Fibroblast of mammary gland (primary cell): ENCODE measurements at regions not wholly inside any gene's neighbourhood (a gene's known extent, or its start where the extent isn't known, plus 50 kb on each side); places are given as distances from the start of the nearest gene placed in this dataset.
"Not testable (repeated sequence)": the region's sequence is repeated elsewhere in the genome, so short reads cannot be mapped to it uniquely, and the experiment has no call there.

ENCODE experiments used
- DNase-seq: peaks from one replicate; pipeline ENCODE4 v3.0.0-alpha.2; 2010; ENCODE audit warnings: low read depth
- H3K4me3 ChIP-seq: 2 replicates; pipeline ENCODE4 v1.5.1; 2011; ENCODE audit warnings: low read depth, mild to moderate bottlenecking, low read length, moderate library complexity; ENCODE audit not compliant: control insufficient read depth
- CTCF ChIP-seq: conservative IDR thresholded peaks from 2 replicates; pipeline ENCODE4 v1.5.1; 2011; ENCODE audit warnings: low read depth, low read length, inconsistent platforms; ENCODE audit not compliant: control insufficient read depth, insufficient read depth

GRCh38 chr2:47295981-47296635, 73.0 kb upstream of the EPCAM start:
- no peak overlapping the region for H3K4me3 ChIP-seq
- no peak for TF ChIP-seq CTCF
- DNase-seq: no peak

- no peak overlapping the region for H3K4me3 ChIP-seq
- DNase-seq: no peak
- no peak for TF ChIP-seq CTCF
Measured at GRCh38 chr2:47295131-47295980, 73.8 kb upstream of the EPCAM start.

- TF ChIP-seq CTCF: no peak
- no peak overlapping the region for H3K4me3 ChIP-seq
- DNase-seq: no peak
Measured at GRCh38 chr2:47293976-47294375, 75.1 kb upstream of the EPCAM start.

- DNase-seq: peak; percentile 90
- H3K4me3 ChIP-seq: no peak overlapping the region
- TF ChIP-seq CTCF: no peak
Measured at GRCh38 chr2:47288864-47289263, 80.2 kb upstream of the EPCAM start.

GRCh38 chr2:47283659-47284058, 85.5 kb upstream of the EPCAM start:
- TF ChIP-seq CTCF: no peak
- no peak for DNase-seq

GRCh38 chr2:47282621-47283272, 86.4 kb upstream of the EPCAM start:
- H3K4me3 ChIP-seq: no peak overlapping the region
- TF ChIP-seq CTCF: no peak
- DNase-seq: no peak

More at GRCh38 chr2:47283659-47284058, 85.5 kb upstream of the EPCAM start:
- no peak overlapping the region for H3K4me3 ChIP-seq

GRCh38 chr2:47279525-47279924, 89.6 kb upstream of the EPCAM start:
- H3K4me3 ChIP-seq, DNase-seq: not testable (repeated sequence)
